ES-I3 (cell line): ENCODE measurements at regions not wholly inside any gene's neighbourhood (a gene's known extent, or its start where the extent isn't known, plus 50 kb on each side); places are given as distances from the start of the nearest gene placed in this dataset.

ENCODE experiments used
- H3K36me3 ChIP-seq: 2 replicates; pipeline ENCODE4 v1.6.1; 2013; ENCODE audit warnings: mild to moderate bottlenecking, low read length, control low read depth, moderate library complexity; ENCODE audit not compliant: insufficient read depth
- H3K4me1 ChIP-seq: 2 replicates; pipeline ENCODE4 v1.6.1; 2013; ENCODE audit warnings: mild to moderate bottlenecking, control low read depth, low read length; ENCODE audit not compliant: insufficient read depth
- H3K9ac ChIP-seq: 2 replicates; pipeline ENCODE4 v1.6.1; 2013; ENCODE audit warnings: low read depth, mild to moderate bottlenecking, low read length, moderate library complexity
- H3K9me3 ChIP-seq: 2 replicates; pipeline ENCODE4 v1.6.1; 2013; ENCODE audit warnings: mild to moderate bottlenecking, low read length, moderate library complexity; ENCODE audit not compliant: control insufficient read depth, insufficient read depth

- no peaks in the 10 kb centered on the region for H3K9me3 ChIP-seq
- H3K4me1 ChIP-seq: no peaks in the 10 kb centered on the region
- H3K36me3 ChIP-seq: no peaks in the 10 kb centered on the region
- H3K9ac ChIP-seq: no peak overlapping the region
These were observed 135.9 kb downstream of the PAH start for GRCh38 chr12:102781117-102781516.

DNA sequence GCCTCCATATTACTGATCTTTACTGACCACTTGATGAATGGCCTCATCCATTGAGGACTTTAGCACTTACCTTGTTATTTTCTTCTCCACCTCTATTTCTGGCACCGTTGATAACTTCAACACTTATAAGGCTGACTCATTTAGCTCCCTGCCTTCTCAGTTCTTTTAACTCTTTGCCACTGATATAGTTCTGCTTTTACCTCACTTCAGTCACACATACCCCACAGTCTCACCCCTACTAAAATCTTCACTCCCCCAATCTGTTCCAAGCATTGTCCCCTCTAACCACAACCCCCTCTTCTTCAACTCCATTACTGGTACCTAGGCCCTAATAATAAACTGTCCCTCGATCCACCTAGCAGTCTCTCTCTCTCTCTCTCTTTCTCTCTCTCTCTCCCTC, 141.0 kb downstream of the PAH start:
- no peaks in the 10 kb centered on the region for H3K36me3 ChIP-seq
- H3K4me1 ChIP-seq: no peaks in the 10 kb centered on the region
- H3K9me3 ChIP-seq: no peaks in the 10 kb centered on the region
- H3K9ac ChIP-seq: no peak overlapping the region

DNA sequence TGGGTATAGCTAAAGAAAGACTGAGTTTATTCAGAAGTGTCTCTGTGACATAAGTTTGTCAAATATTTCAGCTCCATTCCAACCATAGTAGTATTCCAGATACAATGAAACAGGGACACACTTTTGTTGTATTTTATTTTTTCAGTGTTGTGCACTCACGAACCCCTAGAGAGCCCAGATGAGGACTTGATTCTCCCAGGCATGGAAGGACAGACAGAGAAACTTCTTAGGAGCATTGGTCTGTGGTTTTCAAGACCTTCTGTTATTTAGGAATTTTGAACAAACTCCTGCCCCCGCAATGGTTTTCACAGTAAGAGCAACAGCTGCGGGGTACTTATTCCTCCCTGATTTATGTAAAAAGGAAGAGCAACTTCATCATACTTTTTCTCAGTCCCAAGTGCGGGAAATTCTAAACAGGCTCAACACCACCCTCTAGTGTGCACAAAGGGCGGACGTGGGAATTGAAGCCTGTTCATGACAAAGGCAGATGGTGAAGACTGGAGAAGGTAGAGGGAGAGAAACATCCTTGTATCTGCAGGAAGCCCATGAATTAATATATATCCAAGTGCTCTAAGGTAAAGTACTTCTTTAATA, 147.6 kb downstream of the PAH start:
- Histone ChIP-seq H3K9ac (no peak overlapping the region), H3K9me3 (no peaks in the 10 kb centered on the region), H3K4me1 (no peaks in the 10 kb centered on the region), H3K36me3 (no peaks in the 10 kb centered on the region)

DNA sequence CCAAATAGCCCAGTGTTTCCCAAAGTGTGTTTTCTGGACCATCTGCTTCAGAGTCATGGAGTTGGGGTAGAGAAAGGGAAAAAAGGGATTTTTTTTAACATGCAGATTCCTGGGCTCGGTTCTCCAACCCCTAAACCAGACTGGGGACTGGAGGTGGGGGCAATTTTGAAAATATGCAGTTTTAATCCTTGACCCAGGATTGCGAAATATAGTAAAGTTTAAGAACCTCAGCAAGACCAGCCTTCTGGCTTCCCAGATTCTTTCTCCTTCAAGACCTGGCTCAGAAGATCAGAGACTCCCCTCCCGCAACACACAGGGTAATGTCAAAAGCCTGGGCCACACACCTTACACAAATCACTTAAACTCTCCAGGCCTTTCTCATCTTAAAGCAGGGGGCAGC, 150.1 kb downstream of the PAH start:
- no peak overlapping the region for H3K9ac ChIP-seq
- no peaks in the 10 kb centered on the region for H3K36me3 ChIP-seq

DNA sequence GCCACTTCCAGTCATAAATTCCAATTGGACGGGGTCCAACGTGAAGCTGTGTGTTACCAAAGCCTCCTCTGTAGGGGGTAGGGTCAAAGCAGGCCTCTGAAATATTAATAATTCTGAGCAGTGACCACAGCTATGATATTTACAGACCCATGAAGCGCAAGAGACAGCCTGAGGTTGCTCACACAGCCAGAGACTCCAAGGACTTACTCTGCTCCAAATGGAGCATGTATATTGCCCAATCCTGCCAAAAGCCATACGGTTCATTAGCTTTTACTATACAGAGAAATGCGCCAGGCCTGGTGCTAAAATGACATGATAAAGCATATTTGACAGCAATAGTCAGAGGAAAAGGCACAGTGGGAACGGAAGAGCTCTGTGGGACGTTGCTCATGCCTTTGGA, 151.3 kb downstream of the PAH start:
- Histone ChIP-seq H3K36me3 (no peaks in the 10 kb centered on the region), H3K9ac (no peak overlapping the region), H3K9me3 (no peaks in the 10 kb centered on the region), H3K4me1 (no peaks in the 10 kb centered on the region)

More for the DNA sequence above, 150.1 kb downstream of the PAH start:
- Histone ChIP-seq H3K4me1 (no peaks in the 10 kb centered on the region), H3K9me3 (no peaks in the 10 kb centered on the region)

DNA sequence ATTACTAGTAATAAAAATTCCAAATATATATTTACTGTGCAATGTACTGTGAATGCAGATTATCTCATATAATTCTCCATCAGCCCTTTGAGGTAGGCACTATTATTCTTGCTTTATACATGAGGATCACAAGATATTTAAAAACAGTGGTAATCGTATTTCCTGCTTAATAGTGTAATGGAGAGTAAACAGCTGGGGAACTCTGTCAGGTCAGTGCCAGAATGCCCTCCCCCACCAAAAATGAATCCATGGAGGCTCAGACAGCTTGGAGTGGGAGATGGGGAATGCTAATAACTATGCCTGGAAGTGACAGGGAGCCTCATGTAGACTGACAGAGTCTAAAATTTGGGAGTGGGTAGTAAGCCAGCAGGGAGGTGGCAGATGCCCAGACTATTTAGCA, 153.6 kb downstream of the PAH start:
- no peaks in the 10 kb centered on the region for H3K4me1 ChIP-seq
- no peak overlapping the region for H3K9ac ChIP-seq
- H3K36me3 ChIP-seq: no peaks in the 10 kb centered on the region
- no peaks in the 10 kb centered on the region for H3K9me3 ChIP-seq

- Histone ChIP-seq H3K36me3 (no peaks in the 10 kb centered on the region), H3K9ac (no peak overlapping the region), H3K4me1 (no peaks in the 10 kb centered on the region), H3K9me3 (no peaks in the 10 kb centered on the region)
These were observed 154.0 kb downstream of the PAH start for GRCh38 chr12:102763061-102763460.

GRCh38 chr12:102760322-102760721, 156.7 kb downstream of the PAH start:
- H3K9me3 ChIP-seq: no peaks in the 10 kb centered on the region
- no peaks in the 10 kb centered on the region for H3K4me1 ChIP-seq
- no peaks in the 10 kb centered on the region for H3K36me3 ChIP-seq
- no peak overlapping the region for H3K9ac ChIP-seq

GRCh38 chr12:102759466-102759865, 157.6 kb downstream of the PAH start:
- Histone ChIP-seq H3K4me1 (no peaks in the 10 kb centered on the region), H3K36me3 (no peaks in the 10 kb centered on the region), H3K9me3 (no peaks in the 10 kb centered on the region), H3K9ac (no peak overlapping the region)

DNA sequence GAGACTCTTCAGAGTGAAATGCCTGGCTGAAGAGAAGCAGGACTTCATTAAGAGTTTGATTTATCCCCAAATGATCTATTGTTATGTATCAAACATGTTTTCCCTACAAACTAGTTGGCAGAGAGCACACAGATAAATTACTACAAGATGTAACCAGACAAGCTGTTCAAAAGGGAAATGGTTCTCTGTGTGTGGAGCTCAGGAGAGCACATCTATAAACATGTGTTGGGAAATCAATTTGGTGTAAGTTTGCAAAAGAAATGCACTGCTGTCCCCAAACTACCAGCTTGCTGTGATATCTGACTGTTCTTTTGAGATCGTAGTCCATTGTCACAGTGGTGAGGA, 159.2 kb downstream of the PAH start:
- Histone ChIP-seq H3K9ac (no peak overlapping the region), H3K9me3 (no peaks in the 10 kb centered on the region), H3K4me1 (no peaks in the 10 kb centered on the region), H3K36me3 (no peaks in the 10 kb centered on the region)

GRCh38 chr12:102757154-102757881, 159.7 kb downstream of the PAH start:
- H3K4me1 ChIP-seq: no peaks in the 10 kb centered on the region

GRCh38 chr12:102756530-102756929, 160.5 kb downstream of the PAH start:
- Histone ChIP-seq H3K9me3 (no peaks in the 10 kb centered on the region), H3K9ac (no peak overlapping the region), H3K4me1 (no peaks in the 10 kb centered on the region), H3K36me3 (no peaks in the 10 kb centered on the region)

More at GRCh38 chr12:102757154-102757881, 159.7 kb downstream of the PAH start:
- Histone ChIP-seq H3K36me3 (no peaks in the 10 kb centered on the region), H3K9me3 (no peaks in the 10 kb centered on the region), H3K9ac (no peak overlapping the region)

- Histone ChIP-seq H3K36me3 (no peaks in the 10 kb centered on the region), H3K4me1 (no peaks in the 10 kb centered on the region), H3K9ac (no peak overlapping the region), H3K9me3 (no peaks in the 10 kb centered on the region)
These were observed 161.8 kb downstream of the PAH start for GRCh38 chr12:102755266-102755665.

- H3K9ac ChIP-seq: no peak overlapping the region
- H3K9me3 ChIP-seq: no peaks in the 10 kb centered on the region
- H3K36me3 ChIP-seq: no peaks in the 10 kb centered on the region
- H3K4me1 ChIP-seq: no peaks in the 10 kb centered on the region
These were observed 163.2 kb downstream of the PAH start for GRCh38 chr12:102753802-102754201.

DNA sequence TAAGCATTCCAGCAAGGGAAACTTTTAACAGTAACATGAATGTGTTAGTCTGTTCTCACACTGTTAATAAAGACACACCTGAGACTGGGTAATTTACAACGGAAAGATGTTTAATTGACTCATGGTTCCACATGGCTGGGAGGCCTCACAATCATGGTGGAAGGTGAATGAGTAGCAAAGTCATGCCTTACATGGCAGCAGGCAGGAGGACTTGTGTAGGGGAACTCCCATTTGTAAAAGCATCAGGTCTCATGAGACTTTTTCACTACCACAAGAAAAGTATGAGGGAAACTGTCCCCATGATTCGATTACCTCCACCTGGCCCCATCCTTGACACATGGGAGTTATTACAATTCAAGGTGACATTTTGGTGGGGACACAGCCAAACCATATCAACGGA, 168.3 kb downstream of the PAH start:
- Histone ChIP-seq H3K9me3 (no peaks in the 10 kb centered on the region), H3K36me3 (no peaks in the 10 kb centered on the region), H3K4me1 (no peaks in the 10 kb centered on the region), H3K9ac (no peak overlapping the region)
